Heart left ventricle (tissue), 16 donors: ENCODE measurements at regions not wholly inside any gene's neighbourhood (a gene's known extent, or its start where the extent isn't known, plus 50 kb on each side); places are given as distances from the start of the nearest gene placed in this dataset.

Experiments
- ATAC-seq, 4 donors: fragments of 200-7000 bp; cut with Tn5 transposase; one replicate each; pipeline ENCODE4 v1.9.1; 2020 to 2022; ENCODE audit warnings: moderate library complexity in 4 of 4, mild to moderate bottlenecking in 3 of 4, moderate number of reproducible peaks in 1 of 4
- DNase-seq, 5 donors: peaks; one replicate each; pipeline ENCODE4 v3.0.0-alpha.2; 2020
- H3K27ac ChIP-seq, 12 donors: fragments of 200-600 bp; sonication (generic) in 4 of 12; one replicate each; pipeline versions ENCODE4 v1.5.0 to v1.8.0; 2016 to 2022; ENCODE audit warnings: mild to moderate bottlenecking in 2 of 12
- H3K27me3 ChIP-seq, 9 donors: fragments of 200-600 bp; sonication (generic) in 2 of 9; one replicate each; pipeline versions ENCODE4 v1.5.1 to v1.8.0; 2016 to 2022; ENCODE audit warnings: mild to moderate bottlenecking in 3 of 9
- H3K36me3 ChIP-seq, 9 donors: fragments of 200-600 bp; sonication (generic) in 2 of 9; one replicate each; pipeline versions ENCODE4 v1.5.0 to v1.8.0; 2018 to 2022; ENCODE audit warnings: mild to moderate bottlenecking in 2 of 9
- H3K4me1 ChIP-seq, 12 donors: fragments of 200-600 bp; sonication (generic) in 4 of 12; one replicate each; pipeline versions ENCODE4 v1.5.0 to v1.8.0; 2016 to 2022; ENCODE audit warnings: mild to moderate bottlenecking in 3 of 12
- H3K4me3 ChIP-seq, 12 donors: fragments of 200-600 bp; sonication (generic) in 4 of 12; one replicate each; pipeline versions ENCODE4 v1.5.0 to v1.8.0; 2017 to 2022; ENCODE audit warnings: mild to moderate bottlenecking in 9 of 12, moderate library complexity in 4 of 12
- H3K9me3 ChIP-seq, 12 donors: fragments of 200-600 bp; sonication (generic) in 4 of 12; one replicate each; pipeline versions ENCODE4 v1.5.0 to v1.8.0; 2016 to 2022; ENCODE audit warnings: mild to moderate bottlenecking in 1 of 12
- CTCF ChIP-seq, 12 donors: fragments of 200-600 bp; sonication (generic) in 4 of 12; IDR thresholded peaks; one replicate each; pipeline versions ENCODE4 v1.5.0 to v1.8.0; 2018 to 2022; ENCODE audit warnings: antibody characterized with exemption in 12 of 12, mild to moderate bottlenecking in 5 of 12
- POLR2A ChIP-seq, 2 donors: fragments of 450-650 bp; IDR thresholded peaks; one replicate each; pipeline ENCODE4 v1.6.1; 2017; ENCODE audit warnings: antibody characterized with exemption in 2 of 2, mild to moderate bottlenecking in 2 of 2, moderate library complexity in 2 of 2
- WGBS, 4 donors: extraction: QIAGEN DNeasy Blood & Tissue Kit in 2 of 4; methylation state at CpG; one replicate each; pipeline versions ENCODE4 v1.1.5 to v1.1.7; 2013 to 2018; 5-methylcytosine and 5-hydroxymethylcytosine counted together
- intact Hi-C, 10 donors: fragments of 100-400 bp; cut with DNase I; formaldehyde crosslinking; loops; one replicate each; pipeline versions ENCODE4 v1.11.1 to v1.14.2; 2022
- donor health status: ischemic (EF 13 %, LVEDD 7.1; RV severe dilation, severe dysfunction).
- donor health status: healthy with polysubstance abuse.
- donor health status: DM: no; HTN: yes; CAD: no.
- donor health status: DM: no; HTN: no; CAD: no.
- donor health status: ischemic (EF 25% LVEDD 6.9; RV normal size, moderate dysfunction).
- donor health status: ischemic (EF 25% LVEDD 5.7; RV mildly dilated, moderate dysfunction).
- donor health status: healthy.
- donor health status: DM: yes; HTN: yes; CAD: no.
- donor health status: ischemic (EF 35%, LVEDD 5.7; RV mildly dilated, moderate dysfunction).
- donor health status: nonischemic (EF 11% LVEDD 7.7; RV severe dilation, severe dysfunction).
- donor health status: DM: yes; HTN: yes; CAD: no.
- donor health status: PGD.
- donor health status: ischemic (EF 29% LVEDD 5.4; RV normal size, mild dysfunction).
- donor health status: nonischemic (EF 23%, LVEDD 6.1; RV moderate dilation, normal function).

- H3K4me1 ChIP-seq: no peaks in the 10 kb centered on the region
- TF ChIP-seq CTCF (IDR thresholded peaks at IDR 0.05): no peak
- 77 to 91% (median 82%) methylated on average over 6 of the region's 6 CpGs for WGBS, 4 donors
- no peak overlapping the region for H3K27ac ChIP-seq
- no peak for DNase-seq
- peaks cover 0 to 15% (median 0%) of the 10 kb centered on the region in 9 donors for H3K27me3 ChIP-seq
- no peaks in the 10 kb centered on the region for H3K36me3 ChIP-seq
- no peaks in the 10 kb centered on the region for H3K9me3 ChIP-seq
- intact Hi-C loops: no loop called here
- no peak overlapping the region for H3K4me3 ChIP-seq
- ATAC-seq: no peak
Observed at GRCh38 chr7:156204820-156205219, 392.6 kb upstream of the SHH start.

- H3K4me1 ChIP-seq: no peaks in the 10 kb centered on the region
- peaks cover 0 to 15% (median 0%) of the 10 kb centered on the region in 9 donors for H3K27me3 ChIP-seq
- H3K4me3 ChIP-seq: no peak overlapping the region
- ATAC-seq: no peak
- no peaks in the 10 kb centered on the region for H3K9me3 ChIP-seq
- no peak for TF ChIP-seq CTCF (IDR thresholded peaks at IDR 0.05)
- TF ChIP-seq POLR2A (IDR thresholded peaks at IDR 0.05): no peak
- intact Hi-C loops: no loop called here
- DNase-seq: no peak
- H3K27ac ChIP-seq: no peak overlapping the region
- no peaks in the 10 kb centered on the region for H3K36me3 ChIP-seq
- 82 to 88% (median 85%) methylated on average over 8 to 10 of the region's 10 CpGs for WGBS, 4 donors
Observed at GRCh38 chr7:156203923-156204322, 391.7 kb upstream of the SHH start.

DNA sequence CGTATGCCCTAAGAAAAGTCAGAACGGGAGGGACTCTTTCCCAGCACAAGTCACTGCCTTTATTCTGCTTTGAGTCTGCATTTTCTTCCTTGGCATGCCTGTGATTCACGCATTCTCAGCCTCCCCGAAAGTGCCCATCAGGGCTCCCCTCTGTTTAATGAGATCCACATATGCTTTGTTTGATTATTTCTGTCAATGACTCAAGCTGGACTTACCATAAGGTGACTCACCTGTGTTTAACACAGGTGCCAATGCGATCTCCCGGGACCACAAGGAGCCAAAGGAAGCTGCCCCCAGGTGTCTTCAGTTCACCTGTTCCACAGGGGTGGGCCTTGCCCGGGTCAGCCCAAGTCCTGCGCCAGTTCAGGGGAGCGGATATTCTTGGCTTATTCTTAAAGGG is 386.0 kb upstream of the SHH start:
- ATAC-seq (no peak), DNase-seq (no peak)
- TF ChIP-seq CTCF (IDR thresholded peaks at IDR 0.05): no peak
- TF ChIP-seq POLR2A (IDR thresholded peaks at IDR 0.05): no peak
- H3K4me3 ChIP-seq: no peak overlapping the region
- H3K36me3 ChIP-seq: no peaks in the 10 kb centered on the region
- no peak overlapping the region for H3K27ac ChIP-seq
- intact Hi-C loops: no loop called here
- no peaks in the 10 kb centered on the region for H3K4me1 ChIP-seq
- H3K27me3 ChIP-seq: peaks cover 0 to 12% (median 0%) of the 10 kb centered on the region in 9 donors
- no peaks in the 10 kb centered on the region for H3K9me3 ChIP-seq
- WGBS, 4 donors: 77 to 88% (median 84%) methylated on average over 9 of the region's 9 CpGs

DNA sequence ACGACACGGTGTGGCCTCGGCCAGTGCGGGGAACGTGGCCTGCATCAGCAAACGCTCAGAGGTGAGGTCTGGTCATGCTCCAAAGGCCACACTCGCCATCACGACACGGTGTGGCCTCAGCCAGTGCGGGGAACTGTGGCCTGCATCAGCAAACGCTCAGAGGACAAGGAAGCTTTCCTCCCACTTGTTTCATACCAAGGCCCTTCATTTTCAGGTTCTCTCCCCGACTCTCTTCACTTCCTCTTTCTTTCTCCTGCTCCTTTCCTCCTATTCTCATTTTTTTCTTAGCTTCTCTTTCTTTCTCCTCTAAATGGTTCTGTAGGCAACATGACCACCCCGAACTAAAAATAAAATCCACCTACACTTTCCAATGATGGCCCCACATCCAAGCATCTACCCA is 384.4 kb upstream of the SHH start:
- Histone ChIP-seq H3K27ac (no peak overlapping the region), H3K36me3 (no peaks in the 10 kb centered on the region), H3K9me3 (no peaks in the 10 kb centered on the region), H3K4me1 (no peaks in the 10 kb centered on the region), H3K27me3 (peaks cover 0 to 10% (median 0%) of the 10 kb centered on the region in 9 donors), H3K4me3 (no peak overlapping the region)
- 79 to 85% (median 83%) methylated on average over 13 of the region's 13 CpGs for WGBS, 4 donors
- intact Hi-C loops: no loop called here
- TF ChIP-seq CTCF (IDR thresholded peaks at IDR 0.05) (no peak), POLR2A (IDR thresholded peaks at IDR 0.05) (no peak)
- no peak for ATAC-seq
- no peak for DNase-seq
